Stimulated activated naive CD8-positive, alpha-beta T cell treated with anti-CD3 and anti-CD28 coated beads, Interleukin-15, amount 100 ng/mL, for 72 hours (primary cell): ENCODE measurements at regions not wholly inside any gene's neighbourhood (a gene's known extent, or its start where the extent isn't known, plus 50 kb on each side); places are given as distances from the start of the nearest gene placed in this dataset.

Source experiments
- ATAC-seq: fragments of 150-1000 bp; cut with Tn5 transposase; 2 replicates; pipeline ENCODE4 v1.10.0; 2021; ENCODE audit warnings: mild to moderate bottlenecking, moderate library complexity
- DNase-seq, 2 donors: peaks; one replicate each; pipeline ENCODE4 v3.0.0; 2021 to 2022
- H3K27ac Mint-ChIP-seq, 2 donors: one replicate each; pipeline ENCODE4 v1.8.0; 2022; ENCODE audit warnings: mild to moderate bottlenecking in 2 of 2, mixed read lengths in 2 of 2, moderate library complexity in 2 of 2
- H3K27me3 Mint-ChIP-seq: one replicate; pipeline ENCODE4 v1.8.0; 2022; ENCODE audit warnings: mixed read lengths
- H3K4me1 Mint-ChIP-seq: one replicate; pipeline ENCODE4 v1.8.0; 2022; ENCODE audit warnings: mild to moderate bottlenecking, mixed read lengths
- H3K4me3 Mint-ChIP-seq, 2 donors: one replicate each; pipeline ENCODE4 v1.8.0; 2022; ENCODE audit warnings: mild to moderate bottlenecking in 2 of 2, mixed read lengths in 2 of 2, moderate library complexity in 1 of 2
- H3K9me3 Mint-ChIP-seq, 2 donors: one replicate each; pipeline ENCODE4 v1.8.0; 2022; ENCODE audit warnings: mixed read lengths in 2 of 2

DNA sequence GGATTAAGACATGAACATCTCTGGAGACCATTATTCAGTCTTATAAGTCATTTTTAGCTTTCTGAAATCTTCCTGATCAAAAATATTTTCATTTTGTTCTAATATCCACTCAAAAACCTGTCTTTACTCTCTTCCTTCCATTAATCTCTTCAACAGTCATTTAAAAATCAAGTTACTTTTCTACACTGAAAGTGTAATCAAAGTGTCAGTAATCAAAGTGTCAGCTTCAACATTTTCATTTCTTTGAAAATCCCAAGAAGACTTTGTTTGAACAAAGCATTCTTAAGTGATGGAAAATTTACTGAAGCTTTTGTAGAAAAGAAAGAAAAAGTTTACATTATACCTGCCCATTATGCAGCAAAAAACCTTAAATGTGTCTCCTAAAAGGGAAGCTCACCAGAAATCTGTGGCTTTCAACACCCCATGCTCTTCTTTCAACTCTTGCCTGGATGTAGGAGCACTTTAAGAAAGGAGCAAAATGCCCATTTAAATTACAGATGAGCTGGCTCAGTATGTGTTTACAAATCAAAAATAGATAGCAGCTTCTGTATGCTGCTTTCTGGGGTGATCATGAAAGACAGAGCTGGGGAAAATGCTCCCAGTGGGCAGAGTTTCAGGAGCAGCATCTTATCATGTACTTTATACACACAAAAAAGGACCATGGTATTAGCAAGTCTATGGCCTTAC, 260.8 kb upstream of the NCAM2 start:
- ATAC-seq = no peak
- no peak overlapping the region for H3K27ac Mint-ChIP-seq
- peaks cover 7 to 11% of the 10 kb centered on the region in 2 donors for H3K9me3 Mint-ChIP-seq

GRCh38 chr21:20739421-20739820, 258.8 kb upstream of the NCAM2 start:
- no peak overlapping the region for H3K4me3 Mint-ChIP-seq
- DNase-seq = no peak
- H3K27me3 Mint-ChIP-seq = no peaks in the 10 kb centered on the region
- H3K9me3 Mint-ChIP-seq = peaks cover 7 to 11% of the 10 kb centered on the region in 2 donors
- H3K27ac Mint-ChIP-seq = no peak overlapping the region
- no peaks in the 10 kb centered on the region for H3K4me1 Mint-ChIP-seq
- no peak for ATAC-seq

More for the DNA sequence above, 260.8 kb upstream of the NCAM2 start:
- DNase-seq = no peak
- no peak overlapping the region for H3K4me3 Mint-ChIP-seq
- H3K4me1 Mint-ChIP-seq = no peaks in the 10 kb centered on the region
- H3K27me3 Mint-ChIP-seq = no peaks in the 10 kb centered on the region

DNA sequence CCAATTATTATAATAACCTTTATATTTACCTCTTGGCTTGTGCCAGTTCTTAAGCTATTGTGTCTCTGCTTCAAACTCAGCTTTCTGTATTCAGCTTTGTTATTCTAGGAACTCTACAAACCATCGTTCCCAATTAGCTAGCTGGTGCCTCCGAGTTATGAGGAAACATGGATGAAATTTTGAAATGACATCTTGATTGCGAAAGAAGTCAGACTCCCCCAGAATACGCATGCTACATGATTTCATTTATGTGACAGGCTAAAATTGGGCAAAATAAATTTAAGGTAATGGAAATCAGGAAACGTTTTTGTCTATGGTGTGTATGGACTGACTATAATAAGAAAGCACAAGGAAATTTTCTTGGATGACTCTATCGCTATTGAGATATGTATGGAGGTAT, 256.8 kb upstream of the NCAM2 start:
- no peak for DNase-seq
- no peak overlapping the region for H3K4me3 Mint-ChIP-seq
- no peaks in the 10 kb centered on the region for H3K4me1 Mint-ChIP-seq
- no peak overlapping the region for H3K27ac Mint-ChIP-seq
- H3K27me3 Mint-ChIP-seq = no peaks in the 10 kb centered on the region
- ATAC-seq = no peak
- peaks cover 7 to 11% of the 10 kb centered on the region in 2 donors for H3K9me3 Mint-ChIP-seq

- ATAC-seq = no peak
- peaks cover 9 to 10% of the 10 kb centered on the region in 2 donors for H3K9me3 Mint-ChIP-seq
These were observed 238.0 kb upstream of the NCAM2 start for GRCh38 chr21:20760221-20760620.

DNA sequence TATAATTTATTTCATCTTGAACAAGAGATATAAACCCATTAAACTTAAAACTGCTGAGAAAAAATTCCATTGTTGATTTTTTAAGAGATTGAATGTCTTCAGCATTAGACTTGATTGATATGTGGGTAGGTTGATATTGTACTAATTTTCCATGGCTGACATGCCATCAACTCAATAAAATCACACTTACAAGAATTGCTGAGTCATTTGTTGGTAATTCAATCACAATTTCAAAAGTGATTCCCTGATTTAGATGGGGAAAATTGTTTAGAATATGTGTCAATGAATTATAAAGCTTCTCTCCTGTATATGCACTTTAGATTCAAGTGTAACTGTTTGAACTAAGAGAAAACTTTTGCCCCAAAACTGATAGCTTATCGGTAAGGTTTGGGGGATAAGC, 223.5 kb upstream of the NCAM2 start:
- Mint-ChIP-seq H3K27ac (no peak overlapping the region), H3K4me3 (no peak overlapping the region), H3K27me3 (no peaks in the 10 kb centered on the region), H3K4me1 (no peaks in the 10 kb centered on the region), H3K9me3 (peaks cover 9 to 15% of the 10 kb centered on the region in 2 donors)
- DNase-seq = no peak
- ATAC-seq = no peak

More at GRCh38 chr21:20760221-20760620, 238.0 kb upstream of the NCAM2 start:
- Mint-ChIP-seq H3K4me1 (no peaks in the 10 kb centered on the region), H3K27ac (no peak overlapping the region), H3K4me3 (no peak overlapping the region), H3K27me3 (no peaks in the 10 kb centered on the region)
- DNase-seq = no peak

DNA sequence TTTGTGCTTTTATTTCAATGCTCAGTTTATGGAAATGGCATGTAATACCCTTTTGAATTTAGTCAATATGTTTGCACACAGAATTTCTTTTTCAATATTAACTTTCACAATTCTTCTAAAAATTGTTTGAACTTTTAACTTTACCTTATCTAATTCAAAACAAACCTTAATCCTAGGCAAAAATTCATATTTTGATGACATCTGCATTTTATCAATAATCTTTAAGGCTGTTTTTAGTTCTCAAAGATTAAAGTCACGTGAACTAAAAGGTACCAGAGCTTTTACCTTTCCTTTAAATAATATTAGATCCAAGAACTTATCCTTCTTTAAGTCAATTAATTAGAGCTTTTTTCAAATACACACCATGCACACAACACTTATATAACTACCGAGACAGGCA, 218.9 kb upstream of the NCAM2 start:
- Mint-ChIP-seq H3K27me3 (no peaks in the 10 kb centered on the region), H3K4me3 (no peak overlapping the region), H3K27ac (no peak overlapping the region), H3K4me1 (no peaks in the 10 kb centered on the region), H3K9me3 (peaks cover 4 to 22% of the 10 kb centered on the region in 2 donors)
- no peak for DNase-seq
- ATAC-seq = no peak

DNA sequence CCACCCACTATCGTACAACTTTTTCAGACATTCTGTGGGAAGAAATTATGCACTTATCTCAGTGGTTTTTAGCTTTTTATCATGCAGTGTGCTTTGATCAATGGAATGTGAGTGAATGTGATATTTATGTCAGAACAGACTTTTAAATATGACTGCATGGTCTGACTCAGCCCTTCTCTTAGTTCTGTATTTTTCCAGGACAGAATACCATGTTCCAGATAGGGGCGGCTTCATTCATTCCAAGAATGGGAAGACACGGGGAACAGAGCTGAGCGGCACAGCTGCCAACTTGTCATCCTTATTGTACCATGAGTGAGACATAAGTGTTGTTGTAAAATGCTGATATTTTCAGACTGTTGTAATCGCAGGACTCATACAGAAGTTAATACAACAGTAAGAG, 214.6 kb upstream of the NCAM2 start:
- peaks cover 8 to 30% of the 10 kb centered on the region in 2 donors for H3K9me3 Mint-ChIP-seq
- no peak for ATAC-seq
- no peaks in the 10 kb centered on the region for H3K4me1 Mint-ChIP-seq
- H3K4me3 Mint-ChIP-seq = no peak overlapping the region
- H3K27me3 Mint-ChIP-seq = no peaks in the 10 kb centered on the region
- no peak overlapping the region for H3K27ac Mint-ChIP-seq
- DNase-seq = no peak

GRCh38 chr21:20789729-20790500, 208.3 kb upstream of the NCAM2 start:
- DNase-seq (no peak), ATAC-seq (no peak)
- peaks cover 3 to 13% of the 10 kb centered on the region in 2 donors for H3K9me3 Mint-ChIP-seq
- H3K27me3 Mint-ChIP-seq = no peaks in the 10 kb centered on the region
- H3K4me1 Mint-ChIP-seq = no peaks in the 10 kb centered on the region
- H3K4me3 Mint-ChIP-seq = no peak overlapping the region
- no peak overlapping the region for H3K27ac Mint-ChIP-seq

DNA sequence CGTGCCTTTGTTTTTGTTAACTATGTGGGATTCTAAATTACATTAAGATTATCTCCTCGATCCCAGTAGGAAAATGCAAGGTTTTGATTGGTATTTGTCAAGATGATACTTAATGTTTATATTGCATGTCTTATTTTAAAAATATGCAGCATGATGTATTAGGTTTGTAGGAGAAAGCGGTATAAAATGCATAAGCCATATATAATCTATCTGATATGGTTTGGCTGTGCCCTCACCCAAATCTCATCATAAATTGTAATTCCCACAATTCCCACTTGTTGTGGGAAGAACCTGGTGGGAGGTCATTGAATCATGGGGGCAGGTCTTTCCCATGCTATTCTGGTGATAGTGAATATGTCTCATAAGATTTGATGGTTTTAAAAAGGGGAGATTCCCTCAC, 198.1 kb upstream of the NCAM2 start:
- H3K9me3 Mint-ChIP-seq = peaks cover 0 to 12% of the 10 kb centered on the region in 2 donors
- DNase-seq (no peak), ATAC-seq (no peak)
- no peaks in the 10 kb centered on the region for H3K27me3 Mint-ChIP-seq
- H3K27ac Mint-ChIP-seq = no peak overlapping the region
- no peaks in the 10 kb centered on the region for H3K4me1 Mint-ChIP-seq
- H3K4me3 Mint-ChIP-seq = no peak overlapping the region

DNA sequence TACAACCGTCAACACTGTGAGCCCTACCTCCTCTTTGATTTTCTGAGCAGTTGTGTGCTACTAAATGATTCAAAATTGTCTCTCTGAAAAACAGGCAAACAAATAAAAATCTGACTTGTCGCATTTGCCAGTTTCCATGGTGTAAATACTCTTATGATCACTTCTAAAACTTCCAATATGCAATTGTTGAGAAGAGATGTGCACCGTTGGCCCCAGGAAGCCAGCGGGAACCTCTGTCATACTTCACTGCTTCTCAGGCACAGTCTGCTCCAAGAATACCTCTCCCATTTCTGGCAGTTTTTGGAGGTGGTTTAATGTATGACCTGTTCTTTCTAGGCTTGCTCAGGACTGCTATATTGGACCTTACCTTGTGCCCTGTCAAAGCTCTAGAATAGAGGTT, 196.0 kb upstream of the NCAM2 start:
- peaks cover 0 to 12% of the 10 kb centered on the region in 2 donors for H3K9me3 Mint-ChIP-seq
- no peak for DNase-seq
- no peak overlapping the region for H3K4me3 Mint-ChIP-seq
- H3K27me3 Mint-ChIP-seq = no peaks in the 10 kb centered on the region
- no peak for ATAC-seq
- H3K4me1 Mint-ChIP-seq = no peaks in the 10 kb centered on the region
- H3K27ac Mint-ChIP-seq = no peak overlapping the region

GRCh38 chr21:20802631-20803260, 195.5 kb upstream of the NCAM2 start:
- DNase-seq (no peak), ATAC-seq (no peak)
- Mint-ChIP-seq H3K27ac (no peak overlapping the region), H3K27me3 (no peaks in the 10 kb centered on the region), H3K4me3 (no peak overlapping the region), H3K9me3 (peaks cover 0 to 12% of the 10 kb centered on the region in 2 donors), H3K4me1 (no peaks in the 10 kb centered on the region)

DNA sequence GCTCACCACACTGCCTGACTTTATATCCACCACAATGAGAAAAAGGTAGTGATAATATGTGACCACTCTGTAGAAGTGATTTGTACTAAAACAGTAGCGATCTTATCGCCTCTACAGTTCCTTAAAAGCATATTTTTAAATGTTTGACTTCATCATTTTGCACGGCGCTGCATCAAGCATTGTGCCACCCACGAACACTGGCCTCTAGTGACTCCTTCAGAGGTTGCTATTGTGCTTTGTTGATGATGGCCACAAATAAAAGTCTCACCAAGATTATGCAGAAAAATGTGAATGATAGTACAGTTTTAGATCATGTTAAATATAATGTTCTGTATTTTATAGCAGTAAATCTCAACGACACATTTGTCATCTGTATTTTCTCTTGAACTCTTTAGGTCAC, 186.5 kb upstream of the NCAM2 start:
- Mint-ChIP-seq H3K27ac (no peak overlapping the region), H3K9me3 (peaks cover 0 to 16% of the 10 kb centered on the region in 2 donors), H3K27me3 (no peaks in the 10 kb centered on the region), H3K4me1 (no peaks in the 10 kb centered on the region), H3K4me3 (no peak overlapping the region)
- no peak for DNase-seq
- no peak for ATAC-seq

DNA sequence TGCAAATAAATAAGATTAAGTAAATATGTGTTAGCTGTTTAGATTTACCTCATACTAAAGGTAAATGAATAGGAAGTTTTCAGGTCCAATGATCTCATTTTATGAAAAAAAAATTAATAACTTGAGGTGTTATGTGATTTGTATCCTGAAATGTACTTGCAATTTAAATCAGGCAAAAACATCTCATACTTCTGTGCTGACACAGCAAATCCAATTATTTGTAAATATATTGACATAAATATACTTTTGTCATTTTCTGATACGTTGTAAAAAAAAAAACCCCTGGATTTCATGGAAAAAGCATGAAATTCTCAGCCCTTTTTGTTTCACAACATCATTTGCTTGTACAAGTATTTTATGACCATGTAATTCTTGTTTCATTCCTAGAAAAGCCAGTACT, 184.1 kb upstream of the NCAM2 start:
- DNase-seq (no peak), ATAC-seq (no peak)
- Mint-ChIP-seq H3K27ac (no peak overlapping the region), H3K4me1 (no peaks in the 10 kb centered on the region), H3K4me3 (no peak overlapping the region), H3K9me3 (peaks cover 4 to 17% of the 10 kb centered on the region in 2 donors), H3K27me3 (no peaks in the 10 kb centered on the region)

- no peak overlapping the region for H3K27ac Mint-ChIP-seq
These were observed 175.5 kb upstream of the NCAM2 start for GRCh38 chr21:20822666-20823065.

DNA sequence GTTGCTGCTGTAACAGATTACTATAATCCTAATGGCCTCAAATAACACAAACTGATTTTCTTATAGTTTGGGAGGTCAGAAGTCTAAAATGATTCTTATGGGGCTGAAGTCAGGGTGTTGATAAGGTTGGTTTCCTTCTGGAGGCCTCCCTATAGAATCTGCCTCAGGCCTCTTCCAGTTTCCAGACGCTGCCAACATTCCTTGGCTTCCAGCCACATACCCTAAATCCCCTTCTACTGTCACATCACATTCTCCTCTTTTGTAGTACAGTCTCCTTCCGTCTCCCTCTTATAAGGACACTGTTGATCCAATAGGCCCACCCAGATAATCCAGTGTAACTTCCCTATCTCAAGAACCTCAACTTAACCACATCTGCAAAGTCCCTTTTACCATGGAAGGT, 145.3 kb upstream of the NCAM2 start:
- Mint-ChIP-seq H3K27ac (no peak overlapping the region), H3K4me1 (no peaks in the 10 kb centered on the region), H3K9me3 (no peaks in the 10 kb centered on the region), H3K27me3 (no peaks in the 10 kb centered on the region), H3K4me3 (no peak overlapping the region)
- ATAC-seq (no peak), DNase-seq (no peak)

More at GRCh38 chr21:20822666-20823065, 175.5 kb upstream of the NCAM2 start:
- no peak for DNase-seq
- ATAC-seq = no peak
- Mint-ChIP-seq H3K9me3 (peaks cover 2 to 13% of the 10 kb centered on the region in 2 donors), H3K4me3 (no peak overlapping the region), H3K27me3 (no peaks in the 10 kb centered on the region), H3K4me1 (no peaks in the 10 kb centered on the region)

DNA sequence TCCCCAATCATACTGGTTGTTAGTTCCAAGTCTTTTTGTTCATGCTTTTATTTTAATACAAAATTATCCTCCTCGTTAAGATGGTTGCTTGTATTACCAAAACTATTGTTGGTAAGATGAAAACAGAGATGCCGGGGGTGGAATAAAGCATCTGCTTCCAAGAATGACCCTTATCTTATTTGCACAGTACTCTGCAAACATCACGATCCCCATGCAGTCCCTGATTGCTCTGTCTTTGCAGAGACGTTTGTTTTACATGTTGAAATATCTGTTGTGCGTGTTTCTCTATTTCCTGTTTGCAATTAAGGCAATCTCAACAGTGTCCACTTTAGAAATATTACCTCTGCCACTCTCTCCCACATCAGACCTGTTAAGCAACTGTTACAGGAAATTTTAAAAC, 141.3 kb upstream of the NCAM2 start:
- Mint-ChIP-seq H3K9me3 (peaks cover 0 to 16% of the 10 kb centered on the region in 2 donors), H3K4me1 (no peaks in the 10 kb centered on the region), H3K27me3 (no peaks in the 10 kb centered on the region), H3K27ac (no peak overlapping the region), H3K4me3 (no peak overlapping the region)
- ATAC-seq (no peak), DNase-seq (no peak)
